SIG-M5 treated with dmso at 0.1 percent for 504 hours (cell line): ENCODE measurements at regions not wholly inside any gene's neighbourhood (a gene's known extent, or its start where the extent isn't known, plus 50 kb on each side); places are given as distances from the start of the nearest gene placed in this dataset.
"Not testable (repeated sequence)": the region's sequence is repeated elsewhere in the genome, so short reads cannot be mapped to it uniquely, and the experiment has no call there.

Experiments used
- DNase-seq: peaks from one replicate; lab custom pipeline; 2025; ENCODE audit not compliant: unreplicated experiment; lab: John Stamatoyannopoulos, UW

DNA sequence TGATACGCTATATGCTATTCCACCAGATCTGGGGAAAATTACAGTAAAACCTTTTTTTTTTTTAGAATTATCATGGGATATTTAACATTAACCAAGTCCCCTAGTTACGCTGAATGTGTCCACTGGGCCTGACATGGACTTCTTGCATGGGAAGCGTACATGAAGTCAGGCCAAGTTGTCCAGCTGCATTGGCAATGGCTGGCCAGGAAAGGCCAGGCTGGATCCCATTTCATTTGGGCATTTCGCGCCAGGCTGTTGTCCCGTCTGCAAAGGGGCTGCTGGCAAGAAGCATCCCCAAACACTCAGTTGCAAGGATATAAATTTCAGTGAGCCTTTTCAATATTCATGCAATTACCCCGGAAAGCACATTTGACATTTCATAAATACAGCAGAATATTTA is 933.3 kb downstream of the GRID1 start:
- DNase-seq, result no peak

GRCh38 chr10:85444868-85445267 is 921.7 kb downstream of the GRID1 start:
- no peak for DNase-seq

DNA sequence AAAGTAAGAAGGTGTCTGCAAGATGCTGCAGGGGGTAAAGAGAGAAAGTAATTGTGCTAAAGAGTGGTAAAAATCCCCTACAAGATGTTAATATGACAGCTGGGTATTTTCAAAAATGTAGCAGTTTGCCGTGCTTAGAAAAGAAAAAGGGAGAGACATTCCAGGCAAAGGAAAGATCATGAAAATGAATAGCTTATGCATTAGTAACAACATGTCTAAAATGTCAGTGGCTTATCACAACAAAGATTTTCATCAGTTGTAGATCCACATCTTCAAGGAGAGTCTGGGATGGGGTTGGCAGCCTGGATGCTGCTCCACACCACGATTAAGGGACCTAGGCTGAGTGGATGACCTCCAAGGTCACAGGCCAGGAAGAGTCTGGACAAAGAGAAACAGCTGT is 920.9 kb downstream of the GRID1 start:
- no peak for DNase-seq

DNA sequence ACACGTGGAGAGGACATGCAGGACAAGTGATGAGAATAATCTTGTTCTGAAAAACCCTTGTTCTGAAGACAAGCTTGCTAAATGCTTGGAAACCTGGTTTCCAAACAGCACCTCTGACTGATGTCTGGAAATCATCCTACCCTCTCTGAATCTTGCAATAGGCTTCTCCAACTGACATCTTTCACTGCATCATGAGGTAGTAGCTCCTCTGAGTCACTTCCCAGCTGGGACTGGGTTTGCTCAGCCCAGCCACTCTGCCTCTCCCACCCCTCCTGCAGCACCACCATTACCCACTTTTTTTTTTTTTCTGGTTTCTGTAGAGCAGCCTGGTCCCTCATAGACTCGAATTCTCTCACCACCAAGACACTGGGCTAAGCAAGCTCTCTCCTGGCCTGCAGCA is 919.8 kb downstream of the GRID1 start:
- no peak for DNase-seq

DNA sequence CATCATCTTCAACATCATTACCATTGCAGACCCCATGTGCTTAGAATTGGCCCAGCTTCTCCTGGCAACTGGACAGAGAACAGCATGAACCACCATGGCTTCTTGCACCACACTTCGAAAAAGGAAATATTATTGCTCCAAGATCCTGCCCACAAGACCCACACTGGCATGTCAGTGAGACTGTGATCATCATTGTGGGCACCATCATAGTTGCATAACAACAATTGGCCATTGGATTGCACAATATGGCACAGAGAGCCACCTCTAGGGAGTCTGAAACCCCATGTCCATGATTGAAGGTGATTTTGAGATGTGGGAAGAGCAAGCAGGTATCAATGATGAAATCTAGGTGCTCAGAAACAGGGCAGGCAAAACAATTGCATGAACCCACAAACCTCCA is 918.9 kb downstream of the GRID1 start:
- no peak for DNase-seq

GRCh38 chr10:85448716-85449115 is 917.9 kb downstream of the GRID1 start:
- DNase-seq, result no peak

DNA sequence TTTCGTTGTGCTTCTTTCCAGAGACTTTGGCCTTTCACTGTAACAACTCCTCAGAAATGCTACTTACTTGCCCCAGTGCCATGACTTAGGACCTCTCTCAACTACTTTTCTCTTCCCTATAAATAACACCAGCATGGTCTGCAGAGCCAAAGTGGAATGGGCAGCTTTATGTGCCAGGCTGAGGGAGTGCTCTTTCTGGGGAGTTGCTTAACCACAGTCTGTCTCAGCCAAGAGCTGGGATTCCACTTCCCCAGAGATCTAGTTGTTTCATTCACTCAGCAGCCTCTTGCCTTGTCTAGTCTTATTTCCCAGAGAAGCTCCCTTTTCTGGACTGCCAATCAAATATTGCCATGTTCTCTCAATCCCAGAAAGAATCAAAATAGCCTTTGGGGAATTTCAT is 912.2 kb downstream of the GRID1 start:
- no peak for DNase-seq

DNA sequence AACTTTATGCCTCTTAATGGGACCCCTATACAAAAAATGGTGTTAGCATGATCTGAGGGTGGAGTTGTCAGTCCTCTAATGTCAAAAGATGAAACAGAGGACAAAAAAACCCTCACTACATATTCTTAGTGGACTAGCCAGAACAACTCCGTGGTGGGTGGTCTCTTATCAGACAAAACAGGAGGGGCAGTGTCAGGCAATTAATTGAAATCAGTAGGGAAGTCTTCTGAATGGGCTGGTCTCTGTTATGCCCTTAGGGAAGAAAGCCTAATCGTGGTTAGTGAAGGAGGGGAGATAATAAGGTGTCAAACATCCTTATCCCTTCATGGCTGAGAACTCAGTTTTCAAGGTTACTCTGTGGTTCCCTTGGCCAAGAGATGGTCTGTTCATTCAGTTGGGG is 909.4 kb downstream of the GRID1 start:
- no peak for DNase-seq

- no peak for DNase-seq
Observed at GRCh38 chr10:85458324-85458723, 908.3 kb downstream of the GRID1 start.

DNA sequence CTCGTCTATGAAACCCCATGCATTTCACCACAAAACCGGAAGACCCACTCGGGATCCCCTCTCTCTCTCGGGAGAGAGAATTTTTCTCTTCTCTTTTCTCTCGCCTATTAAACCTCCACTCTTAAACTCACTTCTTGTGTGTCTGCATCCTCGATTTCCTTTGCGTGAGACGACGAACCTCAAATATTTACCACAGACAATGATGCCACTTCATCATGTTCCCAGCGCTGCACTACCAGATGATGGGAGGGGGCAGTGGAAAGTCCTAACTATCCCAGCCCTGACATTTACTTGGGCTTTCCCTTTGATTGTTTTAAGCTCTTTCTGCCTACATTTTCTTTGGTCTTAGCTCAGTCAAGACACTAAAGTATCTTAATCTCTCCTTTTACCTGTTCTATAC is 906.7 kb downstream of the GRID1 start:
- DNase-seq, result no peak

- no peak for DNase-seq
Observed at GRCh38 chr10:85464336-85464735, 902.3 kb downstream of the GRID1 start.

DNA sequence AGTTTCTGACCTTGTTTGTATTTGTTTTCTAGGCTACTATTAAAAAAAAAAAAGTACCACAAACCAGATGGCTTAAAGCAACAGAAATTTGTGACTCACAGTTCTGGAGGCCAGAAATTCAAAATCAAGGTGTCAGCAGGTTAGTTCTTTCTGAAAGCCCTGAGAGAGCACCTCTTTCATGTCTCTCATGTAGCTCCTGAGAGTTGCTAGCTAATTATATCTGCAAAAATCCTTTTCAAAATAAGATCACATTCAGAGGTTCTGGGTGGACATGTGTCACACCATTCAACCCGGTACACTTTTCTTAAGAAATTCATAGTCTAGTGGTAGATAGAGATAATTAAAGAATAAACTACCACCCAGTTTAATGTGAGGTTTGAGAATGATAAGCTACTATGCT is 888.6 kb downstream of the GRID1 start:
- DNase-seq, result no peak

GRCh38 chr10:85490431-85490830 is 876.2 kb downstream of the GRID1 start:
- no peak for DNase-seq

GRCh38 chr10:85491652-85492051 is 874.9 kb downstream of the GRID1 start:
- no peak for DNase-seq

DNA sequence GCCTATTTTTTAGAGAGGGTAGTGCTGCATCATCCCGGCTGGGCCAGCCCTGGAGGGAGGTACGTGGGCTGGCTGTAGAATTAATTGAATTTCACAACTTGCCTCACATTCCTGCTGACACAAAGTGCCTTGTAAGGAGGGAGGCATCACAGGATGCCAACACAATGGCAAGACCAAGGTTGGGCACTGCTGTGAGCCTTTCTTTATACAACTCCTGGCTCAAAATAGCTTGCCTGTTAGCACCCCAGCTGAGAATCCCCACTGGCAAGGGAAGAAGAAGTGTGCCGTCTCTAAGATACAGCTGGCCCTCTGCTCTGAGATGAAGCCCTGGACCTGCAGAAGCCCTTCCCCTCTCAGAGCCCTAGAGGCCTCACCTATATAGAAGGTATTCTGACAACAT is 873.9 kb downstream of the GRID1 start:
- no peak for DNase-seq

DNA sequence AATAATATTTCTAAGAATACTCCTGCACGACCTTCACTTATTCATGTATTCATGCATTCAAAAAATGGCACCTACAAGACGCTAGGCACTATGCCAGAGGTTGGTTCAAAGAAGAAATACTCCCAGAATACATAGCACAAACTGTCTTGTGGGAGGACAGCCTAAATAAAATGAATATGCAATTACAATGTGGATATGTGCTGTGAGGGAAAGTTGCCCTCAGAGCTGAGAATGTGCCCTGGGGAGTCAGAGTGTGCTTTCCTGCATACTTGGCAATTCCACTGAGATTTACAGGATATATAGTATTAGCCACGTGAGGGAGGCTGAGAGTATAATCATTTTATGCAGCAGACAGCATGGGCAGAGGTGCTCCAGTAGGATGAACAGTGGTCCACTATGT is 872.9 kb downstream of the GRID1 start:
- DNase-seq, result no peak

DNA sequence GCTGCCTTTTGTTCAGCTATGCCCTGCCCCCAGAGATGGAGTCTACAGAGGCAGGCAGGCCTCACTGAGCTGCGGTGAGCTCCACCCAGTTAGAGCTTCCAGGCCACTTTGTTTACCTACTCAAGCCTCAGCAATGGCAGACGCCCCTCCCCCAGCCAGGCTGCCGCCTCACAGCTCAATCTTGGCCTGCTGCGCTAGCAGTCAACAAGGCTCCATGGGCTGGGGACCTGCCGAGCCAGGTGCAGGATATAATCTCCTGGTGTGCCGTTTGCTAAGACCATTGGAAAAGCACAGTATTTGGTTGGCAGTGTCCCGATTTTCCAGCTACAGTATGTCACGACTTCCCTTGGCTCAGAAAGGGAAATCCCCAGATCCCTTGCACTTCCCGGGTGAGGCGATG is 862.0 kb downstream of the GRID1 start:
- not testable (repeated sequence) for DNase-seq

DNA sequence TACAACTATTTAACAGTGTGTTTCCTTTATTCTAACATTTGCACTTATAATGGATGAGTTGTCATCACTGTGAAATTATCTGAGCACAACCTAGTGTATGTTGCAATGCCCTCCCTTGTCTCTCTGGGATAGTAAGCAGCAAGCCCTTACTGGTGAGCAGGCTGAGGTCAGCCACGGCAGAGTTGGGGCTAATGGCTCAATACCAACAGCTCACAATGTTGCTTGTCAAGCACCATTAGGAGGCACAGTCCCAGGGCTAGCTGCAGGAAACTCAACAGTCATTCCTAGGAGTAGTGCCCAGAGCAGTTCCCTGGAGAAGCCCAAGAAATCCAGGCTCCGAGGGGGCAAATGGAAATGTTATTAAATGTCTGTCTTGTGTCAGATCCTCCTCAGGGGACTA is 858.4 kb downstream of the GRID1 start:
- no peak for DNase-seq

GRCh38 chr10:85510682-85511081 is 855.9 kb downstream of the GRID1 start:
- DNase-seq, result no peak

GRCh38 chr10:85513436-85513835 is 853.2 kb downstream of the GRID1 start:
- DNase-seq, result no peak

DNA sequence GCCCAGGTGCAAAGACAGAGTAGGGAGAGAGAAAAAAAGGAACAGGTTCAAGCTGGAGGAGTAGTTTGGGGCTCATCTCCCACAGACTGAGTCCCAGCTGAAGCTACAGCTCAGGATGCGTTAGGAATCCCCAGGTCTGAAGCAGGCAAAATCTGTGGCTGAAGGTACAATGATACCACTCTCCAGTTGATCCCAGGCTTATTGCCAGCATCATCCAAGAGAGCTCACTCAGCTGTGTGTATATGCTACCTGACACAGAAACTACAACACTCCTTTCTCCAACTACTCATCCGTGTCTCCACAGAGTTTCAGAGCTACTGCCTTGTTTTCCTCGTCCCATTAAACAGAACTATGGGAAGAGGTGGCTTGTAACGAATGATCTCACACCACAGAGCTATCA is 851.3 kb downstream of the GRID1 start:
- DNase-seq, result no peak

- DNase-seq, result no peak
Observed at GRCh38 chr10:85524001-85524666, 842.5 kb downstream of the GRID1 start.

DNA sequence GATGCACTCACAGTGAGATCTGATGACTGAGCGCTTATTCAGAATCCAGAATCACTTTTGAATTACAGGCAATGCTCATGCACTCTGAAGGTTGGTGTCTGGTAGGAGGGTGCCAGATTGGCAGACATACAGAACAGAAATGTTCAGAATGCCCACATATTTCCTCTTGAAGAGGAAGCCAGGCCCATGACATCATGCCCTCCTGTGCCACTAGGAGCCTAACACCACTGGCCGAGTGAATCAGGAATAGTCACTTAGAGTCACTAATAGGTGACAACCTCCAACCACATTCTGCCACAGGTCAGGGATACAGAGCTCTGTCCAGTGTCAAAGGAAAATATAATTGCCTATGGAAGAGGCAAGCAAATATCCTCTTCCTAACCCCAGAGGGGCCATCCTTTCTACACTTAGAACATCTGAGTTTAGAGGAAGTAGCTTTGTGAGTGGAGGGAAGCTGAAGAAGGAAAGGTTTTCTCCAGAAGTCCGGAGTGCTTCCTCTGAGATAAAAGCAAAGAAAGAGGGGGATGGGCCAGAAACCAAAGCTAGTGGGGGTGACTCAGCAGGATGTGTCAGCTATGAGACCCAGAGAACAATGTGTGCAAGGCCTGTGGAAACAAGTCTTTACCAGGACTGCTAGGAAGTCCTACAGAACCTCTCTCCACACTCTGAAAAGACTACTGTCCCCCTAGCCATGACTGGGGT is 838.8 kb downstream of the GRID1 start:
- no peak for DNase-seq
